CD14-positive monocyte (primary cell): ENCODE measurements at regions not wholly inside any gene's neighbourhood (a gene's known extent, or its start where the extent isn't known, plus 50 kb on each side); places are given as distances from the start of the nearest gene placed in this dataset.
"Not testable (repeated sequence)": the region's sequence is repeated elsewhere in the genome, so short reads cannot be mapped to it uniquely, and the experiment has no call there.

Source experiments
- DNase-seq, 3 donors: peaks; one replicate each; pipeline ENCODE4 v3.0.0-alpha.2; 2011 to 2022
- H2AFZ ChIP-seq: 2 replicates; pipeline ENCODE4 v1.6.0; 2012; ENCODE audit warnings: mild to moderate bottlenecking, low read depth, low read length, inconsistent platforms; ENCODE audit not compliant: insufficient read depth, poor library complexity, severe bottlenecking
- H3K27ac ChIP-seq, 2 donors: 1 replicate in 1 of 2; 2 replicates in 1 of 2; pipeline ENCODE4 v1.5.1; 2012 to 2013; ENCODE audit warnings: low read length in 2 of 2, control low read depth in 1 of 2, inconsistent platforms in 1 of 2, low read depth in 1 of 2, mild to moderate bottlenecking in 1 of 2
- H3K27me3 ChIP-seq, 2 donors: one replicate each; pipeline versions ENCODE4 v1.6.0 to v1.6.1; 2011 to 2013; ENCODE audit warnings: low read length in 2 of 2; ENCODE audit not compliant: control insufficient read depth in 2 of 2, insufficient read depth in 2 of 2
- H3K36me3 ChIP-seq, 2 donors: replicated peaks in 1 of 2; 1 replicate in 1 of 2; 2 replicates in 1 of 2; pipeline versions ENCODE4 v1.5.1 to v1.6.1; 2012 to 2013; ENCODE audit warnings: low read length in 2 of 2, control low read depth in 1 of 2, inconsistent platforms in 1 of 2, mild to moderate bottlenecking in 1 of 2; ENCODE audit not compliant: insufficient read depth in 2 of 2, control insufficient read depth in 1 of 2
- H3K4me1 ChIP-seq, 2 donors: 1 replicate in 1 of 2; 2 replicates in 1 of 2; pipeline versions ENCODE4 v1.5.1 to v1.6.1; 2012 to 2013; ENCODE audit warnings: low read length in 2 of 2, control low read depth in 1 of 2, inconsistent platforms in 1 of 2, mild to moderate bottlenecking in 1 of 2, moderate library complexity in 1 of 2; ENCODE audit not compliant: insufficient read depth in 2 of 2, control insufficient read depth in 1 of 2
- H3K4me2 ChIP-seq: replicated peaks from 2 replicates; pipeline ENCODE3; 2012; ENCODE audit warnings: low read length, moderate library complexity, mild to moderate bottlenecking; ENCODE audit not compliant: poor library complexity, severe bottlenecking; ENCODE audit errors: extremely low read depth
- H3K4me3 ChIP-seq, 3 experiments: fragments of 200-600 bp in 1 of 3; sonication (generic) in 1 of 3; replicated peaks in 1 of 3; 1 replicate in 2 of 3; 2 replicates in 1 of 3; pipeline ENCODE4 v1.5.1; 2011 to 2013; ENCODE audit warnings: low read length in 3 of 3, mild to moderate bottlenecking in 3 of 3, control low read depth in 2 of 3, low read depth in 2 of 3, inconsistent platforms in 1 of 3, moderate library complexity in 1 of 3
- H3K79me2 ChIP-seq: 2 replicates; pipeline ENCODE4 v1.6.0; 2012; ENCODE audit warnings: mild to moderate bottlenecking, control low read depth, inconsistent platforms, low read length, moderate library complexity; ENCODE audit not compliant: insufficient read depth
- H3K9ac ChIP-seq: 2 replicates; pipeline ENCODE4 v1.6.0; 2017; ENCODE audit warnings: low read length, mild to moderate bottlenecking; ENCODE audit not compliant: insufficient read depth, poor library complexity, severe bottlenecking
- H3K9me3 ChIP-seq, 2 donors: replicated peaks in 1 of 2; 1 replicate in 1 of 2; 2 replicates in 1 of 2; pipeline versions ENCODE4 v1.5.1 to v1.6.1; 2012 to 2013; ENCODE audit warnings: low read length in 2 of 2, control low read depth in 1 of 2; ENCODE audit not compliant: control insufficient read depth in 1 of 2, insufficient read depth in 1 of 2
- H4K20me1 ChIP-seq: 2 replicates; pipeline ENCODE4 v1.6.0; 2012; ENCODE audit warnings: mild to moderate bottlenecking, low read length, control low read depth, moderate library complexity; ENCODE audit not compliant: insufficient read depth
- H3K27ac Mint-ChIP-seq, 7 donors: one replicate each; pipeline ENCODE4 v1.8.0; 2020; ENCODE audit warnings: mild to moderate bottlenecking in 7 of 7, mixed read lengths in 7 of 7, moderate library complexity in 6 of 7, inconsistent platforms in 2 of 7
- H3K27me3 Mint-ChIP-seq, 3 donors: one replicate each; pipeline ENCODE4 v1.8.0; 2021 to 2022; ENCODE audit warnings: low read depth in 3 of 3, mild to moderate bottlenecking in 3 of 3, mixed read lengths in 3 of 3, moderate library complexity in 3 of 3, inconsistent platforms in 1 of 3
- H3K36me3 Mint-ChIP-seq, 2 donors: one replicate each; pipeline ENCODE4 v1.8.0; 2020; ENCODE audit warnings: mixed read lengths in 2 of 2, inconsistent platforms in 1 of 2, mild to moderate bottlenecking in 1 of 2
- H3K4me1 Mint-ChIP-seq: one replicate; pipeline ENCODE4 v1.8.0; 2020; ENCODE audit warnings: mild to moderate bottlenecking, mixed read lengths
- H3K4me3 Mint-ChIP-seq, 2 donors: one replicate each; pipeline ENCODE4 v1.8.0; 2020; ENCODE audit warnings: mild to moderate bottlenecking in 2 of 2, mixed read lengths in 2 of 2, moderate library complexity in 1 of 2
- H3K9me3 Mint-ChIP-seq, 7 donors: one replicate each; pipeline ENCODE4 v1.8.0; 2020 to 2022; ENCODE audit warnings: mixed read lengths in 7 of 7, mild to moderate bottlenecking in 6 of 7, moderate library complexity in 6 of 7, inconsistent platforms in 2 of 7
- WGBS: methylation state at CpG from one replicate; pipeline ENCODE4 v1.1.5; 2013; ENCODE audit warnings: missing lambda C conversion rate; ENCODE audit not compliant: insufficient coverage; 5-methylcytosine and 5-hydroxymethylcytosine counted together
- intact Hi-C, 2 donors: fragments of 100-400 bp; cut with micrococcal nuclease; formaldehyde crosslinking; loops; one replicate each; pipeline versions ENCODE4 v1.15.0 to v1.15.1; 2023

GRCh38 chr16:29602683-29603088, 60.4 kb upstream of the SPN start:
- not testable (repeated sequence) for H3K27ac Mint-ChIP-seq, H3K27ac ChIP-seq, H3K9me3 Mint-ChIP-seq, H3K27me3 ChIP-seq, H3K4me2 ChIP-seq, DNase-seq, H3K9me3 ChIP-seq, H3K4me3 Mint-ChIP-seq, H3K4me3 ChIP-seq, H3K27me3 Mint-ChIP-seq, H3K36me3 Mint-ChIP-seq, H2AFZ ChIP-seq, H3K36me3 ChIP-seq, H3K9ac ChIP-seq
- 96% methylated on average over 3 of the region's 6 CpGs for WGBS
- H4K20me1 ChIP-seq = peaks cover 13% of the 10 kb centered on the region
- peaks cover 37% of the 10 kb centered on the region for H3K79me2 ChIP-seq
- intact Hi-C loops = loop anchor here in 1 of 2 donors (10.0 kb wide), 1 partner anchor 62 kb away; the partner anchor contains the start of gene SPN
- peaks cover 9 to 13% of the 10 kb centered on the region in 2 donors for H3K4me1 ChIP-seq
- H3K4me1 Mint-ChIP-seq = peaks cover 21% of the 10 kb centered on the region

- Histone ChIP-seq H4K20me1 (peaks cover 12% of the 10 kb centered on the region), H3K79me2 (peaks cover 29% of the 10 kb centered on the region)
- not testable (repeated sequence) for H3K9me3 ChIP-seq, H3K4me2 ChIP-seq, H3K9ac ChIP-seq, H3K4me3 ChIP-seq, H3K9me3 Mint-ChIP-seq, H3K4me1 ChIP-seq, H3K27me3 ChIP-seq, H3K27ac ChIP-seq, H3K36me3 ChIP-seq, H3K27ac Mint-ChIP-seq, H3K4me3 Mint-ChIP-seq, H2AFZ ChIP-seq, H3K27me3 Mint-ChIP-seq
- 88% methylated on average over 14 of the region's 21 CpGs for WGBS
- peaks cover 20% of the 10 kb centered on the region for H3K4me1 Mint-ChIP-seq
- intact Hi-C loops = loop anchor here in 1 of 2 donors (10.0 kb wide), 1 partner anchor 60 kb away; the partner anchor contains the start of gene SPN
- H3K36me3 Mint-ChIP-seq = peaks cover 2 to 11% of the 10 kb centered on the region in 2 donors
- peak in 1 of 3 donors; percentile 19 for DNase-seq
Measured at GRCh38 chr16:29604631-29605549, 58.2 kb upstream of the SPN start.

- not testable (repeated sequence) for H3K27me3 Mint-ChIP-seq, H3K36me3 ChIP-seq, H3K4me3 Mint-ChIP-seq, H3K27ac ChIP-seq, H3K27ac Mint-ChIP-seq, H2AFZ ChIP-seq, H3K9ac ChIP-seq, H3K27me3 ChIP-seq, H3K4me3 ChIP-seq, H3K9me3 ChIP-seq, DNase-seq, H3K9me3 Mint-ChIP-seq, H4K20me1 ChIP-seq, H3K4me2 ChIP-seq, H3K4me1 ChIP-seq
- peaks cover 23% of the 10 kb centered on the region for H3K79me2 ChIP-seq
- intact Hi-C loops = loop anchor here in 1 of 2 donors (10.0 kb wide), 1 partner anchor 59 kb away; the partner anchor contains the start of gene SPN
- peaks cover 2 to 11% of the 10 kb centered on the region in 2 donors for H3K36me3 Mint-ChIP-seq
- peaks cover 15% of the 10 kb centered on the region for H3K4me1 Mint-ChIP-seq
- WGBS = 92% methylated on average over 7 of the region's 16 CpGs
Measured at GRCh38 chr16:29605593-29606205, 57.3 kb upstream of the SPN start.

- peaks cover 23% of the 10 kb centered on the region for H3K79me2 ChIP-seq
- not testable (repeated sequence) for H3K9me3 ChIP-seq, H3K27ac Mint-ChIP-seq, H4K20me1 ChIP-seq, H3K36me3 ChIP-seq, H3K4me3 Mint-ChIP-seq, H3K27me3 ChIP-seq, H3K4me2 ChIP-seq, H3K27ac ChIP-seq, H3K4me1 ChIP-seq, H3K4me3 ChIP-seq, H3K9me3 Mint-ChIP-seq, H3K9ac ChIP-seq, H3K27me3 Mint-ChIP-seq, H2AFZ ChIP-seq
- peak in 2 of 3 donors; percentile 8 to 52 for DNase-seq
- 58% methylated on average over 10 of the region's 26 CpGs for WGBS
- intact Hi-C loops = loop anchor here in 1 of 2 donors (10.0 kb wide), 1 partner anchor 58 kb away; the partner anchor contains the start of gene SPN
- peaks cover 19% of the 10 kb centered on the region for H3K4me1 Mint-ChIP-seq
- peaks cover 2 to 11% of the 10 kb centered on the region in 2 donors for H3K36me3 Mint-ChIP-seq
Measured at GRCh38 chr16:29606669-29607427, 56.2 kb upstream of the SPN start.
